ENCODE measurements at regions not wholly inside any gene's neighbourhood (a gene's known extent, or its start where the extent isn't known, plus 50 kb on each side); places are given as distances from the start of the nearest gene placed in this dataset.
A peak's percentile ranks its signal among the peaks of the same experiment; 100 is the strongest.

DNA sequence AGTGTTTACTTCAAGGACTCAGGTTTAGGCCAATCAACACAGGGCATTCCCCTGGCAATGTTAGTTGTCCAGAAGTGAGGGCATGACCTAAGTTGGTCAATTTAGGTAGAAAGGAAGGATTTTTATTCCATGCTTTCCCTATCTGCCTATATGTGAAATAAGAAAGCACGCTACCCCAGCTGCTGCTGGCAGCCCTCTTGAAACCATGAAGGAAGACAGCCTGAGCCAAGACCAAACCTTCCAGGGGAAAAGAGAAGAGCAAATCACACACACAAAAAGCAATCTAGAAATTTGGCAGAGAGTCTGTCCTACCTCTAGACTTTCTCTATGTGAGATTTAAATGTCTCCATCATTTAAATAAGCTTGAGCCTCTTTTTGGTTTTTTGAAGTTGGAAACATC, 387.6 kb downstream of the TNS1 start:
- no peak for ATAC-seq (ENCODE audit: low FRiP score in 2 of 2)
- H3K36me3 ChIP-seq, result no peaks in the 10 kb centered on the region
- 93 to 94% methylated on average over 1 of the region's 1 CpG for WGBS, 2 donors
- DNase-seq, result no peak
- no peaks in the 10 kb centered on the region for H3K9me3 ChIP-seq
- peaks cover 0 to 8% (median 0%) of the 10 kb centered on the region in 4 donors for H3K4me1 ChIP-seq
- TF ChIP-seq EP300 (IDR thresholded peaks at IDR 0.05) (no peak), POLR2A (IDR thresholded peaks at IDR 0.05) (no peak), POLR2AphosphoS5 (IDR thresholded peaks at IDR 0.05) (no peak)
- TF ChIP-seq, protein P1, sequence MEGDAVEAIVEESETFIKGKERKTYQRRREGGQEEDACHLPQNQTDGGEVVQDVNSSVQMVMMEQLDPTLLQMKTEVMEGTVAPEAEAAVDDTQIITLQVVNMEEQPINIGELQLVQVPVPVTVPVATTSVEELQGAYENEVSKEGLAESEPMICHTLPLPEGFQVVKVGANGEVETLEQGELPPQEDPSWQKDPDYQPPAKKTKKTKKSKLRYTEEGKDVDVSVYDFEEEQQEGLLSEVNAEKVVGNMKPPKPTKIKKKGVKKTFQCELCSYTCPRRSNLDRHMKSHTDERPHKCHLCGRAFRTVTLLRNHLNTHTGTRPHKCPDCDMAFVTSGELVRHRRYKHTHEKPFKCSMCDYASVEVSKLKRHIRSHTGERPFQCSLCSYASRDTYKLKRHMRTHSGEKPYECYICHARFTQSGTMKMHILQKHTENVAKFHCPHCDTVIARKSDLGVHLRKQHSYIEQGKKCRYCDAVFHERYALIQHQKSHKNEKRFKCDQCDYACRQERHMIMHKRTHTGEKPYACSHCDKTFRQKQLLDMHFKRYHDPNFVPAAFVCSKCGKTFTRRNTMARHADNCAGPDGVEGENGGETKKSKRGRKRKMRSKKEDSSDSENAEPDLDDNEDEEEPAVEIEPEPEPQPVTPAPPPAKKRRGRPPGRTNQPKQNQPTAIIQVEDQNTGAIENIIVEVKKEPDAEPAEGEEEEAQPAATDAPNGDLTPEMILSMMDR (IDR thresholded peaks at IDR 0.05), result no peak
- no peak overlapping the region for H3K27ac ChIP-seq
- no peak overlapping the region for H3K4me3 ChIP-seq
- no peaks in the 10 kb centered on the region for H3K27me3 ChIP-seq

DNA sequence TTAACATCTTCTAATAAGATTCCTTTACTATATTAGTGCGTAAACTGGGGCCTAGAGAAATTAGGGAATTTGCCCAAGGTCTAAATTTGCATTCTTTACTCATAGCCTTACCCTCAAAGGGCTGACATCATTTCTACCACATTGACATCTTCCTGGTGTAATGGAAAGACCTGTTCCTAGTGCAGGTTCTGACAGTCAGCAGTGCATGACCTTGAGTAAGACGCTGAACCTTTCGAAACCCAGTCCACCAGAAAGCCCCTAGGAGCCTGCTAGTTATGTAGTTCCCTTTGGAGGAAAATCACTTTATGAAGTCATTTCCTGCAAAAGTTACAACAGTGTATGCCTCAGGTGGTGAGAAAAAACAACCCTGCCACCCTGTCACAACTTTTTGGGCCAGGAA, 388.3 kb downstream of the TNS1 start:
- H3K4me1 ChIP-seq, result peaks cover 0 to 10% (median 1%) of the 10 kb centered on the region in 4 donors
- no peaks in the 10 kb centered on the region for H3K36me3 ChIP-seq
- DNase-seq (no peak), ATAC-seq (ENCODE audit: low FRiP score in 2 of 2) (no peak)
- H3K27me3 ChIP-seq, result no peaks in the 10 kb centered on the region
- H3K9me3 ChIP-seq, result no peaks in the 10 kb centered on the region
- no peak overlapping the region for H3K27ac ChIP-seq
- WGBS, 2 donors, result 81 to 84% methylated on average over 3 of the region's 3 CpGs
- no peak for TF ChIP-seq POLR2A (IDR thresholded peaks at IDR 0.05)
- TF ChIP-seq, protein P1 (IDR thresholded peaks at IDR 0.05), result no peak
- TF ChIP-seq POLR2AphosphoS5 (IDR thresholded peaks at IDR 0.05), result no peak
- TF ChIP-seq EP300 (IDR thresholded peaks at IDR 0.05), result no peak
- no peak overlapping the region for H3K4me3 ChIP-seq

DNA sequence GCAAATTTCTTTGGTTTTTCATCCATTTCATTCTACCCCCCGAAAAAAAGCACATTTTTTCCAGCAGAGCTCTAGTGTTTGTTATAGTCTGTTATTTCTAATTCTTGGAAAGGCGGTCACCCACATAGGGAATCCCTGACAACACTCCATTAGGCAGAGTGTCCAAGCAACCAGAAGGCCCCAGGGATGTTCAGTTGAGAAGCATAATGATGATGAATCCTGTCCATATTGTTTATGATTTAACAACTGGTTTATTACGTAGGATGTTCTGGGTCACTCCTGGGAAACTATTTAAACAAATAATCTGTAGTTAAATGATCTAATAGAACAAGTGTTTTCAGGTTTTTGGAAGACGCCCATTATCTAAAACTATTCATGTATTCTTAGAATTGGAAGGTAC, 388.7 kb downstream of the TNS1 start:
- DNase-seq (no peak), ATAC-seq (ENCODE audit: low FRiP score in 2 of 2) (peak in 1 of 2 donors; percentile 45)
- Histone ChIP-seq H3K4me3 (no peak overlapping the region), H3K4me1 (peaks cover 0 to 10% (median 1%) of the 10 kb centered on the region in 4 donors), H3K36me3 (no peaks in the 10 kb centered on the region), H3K27ac (no peak overlapping the region), H3K9me3 (no peaks in the 10 kb centered on the region), H3K27me3 (no peaks in the 10 kb centered on the region)
- WGBS, 2 donors, result 79 to 88% methylated on average over 4 of the region's 4 CpGs
- TF ChIP-seq, protein P1 (IDR thresholded peaks at IDR 0.05), result no peak
- TF ChIP-seq POLR2A (IDR thresholded peaks at IDR 0.05) (no peak), EP300 (IDR thresholded peaks at IDR 0.05) (no peak), POLR2AphosphoS5 (IDR thresholded peaks at IDR 0.05) (no peak)

DNA sequence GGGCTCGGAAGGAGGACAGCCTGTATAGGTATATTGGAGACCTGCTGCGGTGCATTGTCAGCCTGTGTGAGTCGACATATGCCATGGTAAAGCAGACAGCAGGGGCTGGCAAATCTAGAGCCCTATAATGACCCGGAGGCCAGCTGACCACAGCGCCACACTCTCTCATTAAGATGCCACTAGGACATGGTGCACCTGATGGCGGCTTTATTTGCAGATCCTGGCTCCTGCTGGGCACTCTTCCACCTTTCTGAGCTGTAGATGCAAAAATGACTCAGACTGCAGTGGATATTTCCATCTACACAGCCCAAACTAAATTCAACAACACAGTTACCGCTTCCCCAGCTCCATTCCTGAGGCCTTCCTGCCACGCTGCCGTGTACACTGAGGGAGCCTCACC, 389.9 kb downstream of the TNS1 start:
- TF ChIP-seq POLR2AphosphoS5 (IDR thresholded peaks at IDR 0.05), result no peak
- TF ChIP-seq POLR2A (IDR thresholded peaks at IDR 0.05), result no peak
- TF ChIP-seq EP300 (IDR thresholded peaks at IDR 0.05), result no peak
- H3K4me3 ChIP-seq, result no peak overlapping the region

DNA sequence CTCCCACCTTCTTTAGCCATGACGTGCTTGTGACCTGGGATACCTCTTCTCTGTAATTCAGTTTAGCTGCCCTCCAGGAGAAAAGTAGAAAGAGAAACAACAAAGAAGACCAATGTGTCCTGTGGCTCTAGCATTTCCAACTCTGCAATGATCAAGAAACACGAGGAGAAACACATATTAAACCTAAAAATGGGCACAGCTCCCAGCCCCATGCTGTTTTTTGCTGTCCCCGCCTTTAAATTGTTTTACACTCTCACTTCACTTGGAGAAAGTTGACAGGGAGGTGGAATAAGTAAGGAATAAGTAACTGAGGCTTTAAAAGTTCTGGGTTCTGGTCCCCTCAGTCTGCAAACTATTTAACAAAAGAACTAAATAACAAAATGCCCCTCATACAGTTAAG, 390.6 kb downstream of the TNS1 start:
- ATAC-seq (ENCODE audit: low FRiP score in 2 of 2), result no peak
- no peak for DNase-seq
- Histone ChIP-seq H3K4me3 (no peak overlapping the region), H3K27me3 (no peaks in the 10 kb centered on the region), H3K36me3 (no peaks in the 10 kb centered on the region), H3K9me3 (no peaks in the 10 kb centered on the region), H3K27ac (no peak overlapping the region), H3K4me1 (peaks cover 0 to 14% (median 6%) of the 10 kb centered on the region in 4 donors)
- TF ChIP-seq, protein P1 (IDR thresholded peaks at IDR 0.05), result no peak
- TF ChIP-seq POLR2A (IDR thresholded peaks at IDR 0.05) (no peak), EP300 (IDR thresholded peaks at IDR 0.05) (no peak), POLR2AphosphoS5 (IDR thresholded peaks at IDR 0.05) (no peak)
- 69 to 79% methylated on average over 3 of the region's 3 CpGs for WGBS, 2 donors

More for the DNA sequence above, 389.9 kb downstream of the TNS1 start:
- ATAC-seq (ENCODE audit: low FRiP score in 2 of 2) (no peak), DNase-seq (no peak)
- no peaks in the 10 kb centered on the region for H3K36me3 ChIP-seq
- no peaks in the 10 kb centered on the region for H3K27me3 ChIP-seq
- WGBS, 2 donors, result 95 to 100% methylated on average over 5 to 9 of the region's 9 CpGs
- no peaks in the 10 kb centered on the region for H3K9me3 ChIP-seq
- H3K4me1 ChIP-seq, result peaks cover 0 to 14% (median 4%) of the 10 kb centered on the region in 4 donors
- no peak overlapping the region for H3K27ac ChIP-seq
